SK-N-SH (cell line): ENCODE measurements at regions not wholly inside any gene's neighbourhood (a gene's known extent, or its start where the extent isn't known, plus 50 kb on each side); places are given as distances from the start of the nearest gene placed in this dataset.

Experiments used
- CTCF ChIA-PET: fragments of 300-600, 350-600 bp; formaldehyde crosslinking; extraction: SDS; loops from one replicate; lab custom pipeline; 2021; lab: Yijun Ruan, JAX
- POLR2A ChIA-PET: fragments of 350-600 bp; sonication (Branson Sonifier 250); formaldehyde crosslinking; extraction: SDS; loops from one replicate; lab custom pipeline; 2020; ENCODE audit warnings: antibody characterized with exemption, inconsistent platforms; lab: Yijun Ruan, JAX
- DNase-seq: peaks from one replicate; pipeline ENCODE4 v3.0.0; 2012
- H2AFZ ChIP-seq: fragments of 200-600 bp; sonication (generic); 2 replicates; pipeline ENCODE4 v1.8.1; 2016; ENCODE audit warnings: antibody characterized with exemption, mild to moderate bottlenecking, low read depth
- H3F3A ChIP-seq: fragments of 200-600 bp; sonication (generic); replicated peaks from 2 replicates; pipeline ENCODE3; 2016; ENCODE audit warnings: antibody characterized with exemption, mild to moderate bottlenecking; ENCODE audit not compliant: insufficient read depth
- H3K27ac ChIP-seq, 2 experiments: fragments of 200-500 bp in 1 of 2; fragments of 200-600 bp in 1 of 2; sonication (Bioruptor generic) in 1 of 2; sonication (generic), shearing (Covaris generic) in 1 of 2; 2 replicates each; pipeline versions ENCODE4 v1.5.1 to v1.6.1; 2014 to 2016; ENCODE audit warnings: low read depth in 2 of 2, inconsistent platforms in 1 of 2, low read length in 1 of 2, mild to moderate bottlenecking in 1 of 2, mixed read lengths in 1 of 2
- H3K27me3 ChIP-seq: fragments of 200-600 bp; sonication (generic), shearing (Covaris generic); 2 replicates; pipeline ENCODE4 v1.6.1; 2016; ENCODE audit warnings: mixed run types; ENCODE audit not compliant: insufficient read depth
- H3K36me3 ChIP-seq, 2 experiments: fragments of 200-500 bp in 1 of 2; fragments of 200-600 bp in 1 of 2; sonication (Bioruptor generic) in 1 of 2; sonication (generic) in 1 of 2; replicated peaks in 1 of 2; 2 replicates each; pipeline versions ENCODE3 to v1.5.1; 2014 to 2016; ENCODE audit warnings: low read length in 1 of 2, mild to moderate bottlenecking in 1 of 2; ENCODE audit not compliant: insufficient read depth in 2 of 2, control insufficient read depth in 1 of 2
- H3K4me1 ChIP-seq, 2 experiments: fragments of 200-500 bp in 1 of 2; fragments of 200-600 bp in 1 of 2; sonication (Bioruptor generic) in 1 of 2; sonication (generic), shearing (Covaris generic) in 1 of 2; 2 replicates each; pipeline versions ENCODE4 v1.5.1 to v1.6.1; 2014 to 2016; ENCODE audit warnings: low read depth in 1 of 2, low read length in 1 of 2, mixed run types in 1 of 2; ENCODE audit not compliant: insufficient read depth in 2 of 2, control insufficient read depth in 1 of 2
- H3K4me2 ChIP-seq: fragments of 200-600 bp; sonication (generic), shearing (Covaris generic); 2 replicates; pipeline ENCODE4 v1.6.1; 2017; ENCODE audit warnings: mixed run types
- H3K4me3 ChIP-seq, 2 experiments: fragments of 200-500 bp in 1 of 2; fragments of 200-600 bp in 1 of 2; sonication (Bioruptor generic) in 1 of 2; sonication (generic), shearing (Covaris generic) in 1 of 2; 2 replicates each; pipeline versions ENCODE4 v1.5.1 to v1.8.1; 2014 to 2016; ENCODE audit warnings: low read depth in 2 of 2, inconsistent platforms in 1 of 2, low read length in 1 of 2, mild to moderate bottlenecking in 1 of 2, mixed read lengths in 1 of 2, moderate library complexity in 1 of 2
- H3K79me2 ChIP-seq: fragments of 200-600 bp; sonication (generic); 2 replicates; pipeline ENCODE4 v1.8.1; 2017; ENCODE audit warnings: mild to moderate bottlenecking; ENCODE audit not compliant: insufficient read depth
- H3K9ac ChIP-seq: fragments of 200-600 bp; sonication (generic); 2 replicates; pipeline ENCODE4 v1.6.1; 2017; ENCODE audit warnings: mixed run types
- H3K9me2 ChIP-seq: fragments of 200-600 bp; sonication (generic); 2 replicates; pipeline ENCODE4 v1.6.1; 2017; ENCODE audit warnings: mixed run types
- H3K9me3 ChIP-seq: fragments of 200-600 bp; sonication (generic); 2 replicates; pipeline ENCODE4 v1.6.1; 2017; ENCODE audit warnings: mixed run types, mild to moderate bottlenecking, moderate library complexity
- H4K20me1 ChIP-seq: fragments of 200-600 bp; sonication (generic); 2 replicates; pipeline ENCODE4 v1.6.1; 2017; ENCODE audit warnings: mild to moderate bottlenecking, mixed run types; ENCODE audit not compliant: insufficient read depth
- CHD2 ChIP-seq: fragments of 150-350 bp; IDR thresholded peaks from 2 replicates; pipeline ENCODE4 v1.6.1; 2018; ENCODE audit warnings: low read length; ENCODE audit not compliant: partially characterized antibody
- ELF1 ChIP-seq: IDR thresholded peaks from 2 replicates; pipeline ENCODE4 v1.4.0; 2012
- EP300 ChIP-seq, 2 experiments: IDR thresholded peaks; 2 replicates each; pipeline versions ENCODE4 v1.4.0 to v1.6.1; 2012; ENCODE audit warnings: borderline replicate concordance in 1 of 2, low read depth in 1 of 2, low read length in 1 of 2
- FOXJ3 ChIP-seq: sonication (generic); formaldehyde crosslinking; IDR thresholded peaks from 2 replicates; pipeline ENCODE4 v1.5.1; 2020; ENCODE audit warnings: mild to moderate bottlenecking, missing genetic modification reagents
- FOXM1 ChIP-seq: IDR thresholded peaks from 2 replicates; pipeline ENCODE4 v1.4.0; 2012; ENCODE audit warnings: low read depth, mild to moderate bottlenecking
- GABPA ChIP-seq: IDR thresholded peaks from 2 replicates; pipeline ENCODE4 v1.4.0; 2012; ENCODE audit warnings: low read depth, mild to moderate bottlenecking
- GATA2 ChIP-seq: sonication (generic); formaldehyde crosslinking; IDR thresholded peaks from 2 replicates; pipeline ENCODE4 v1.5.0; 2020; ENCODE audit warnings: mild to moderate bottlenecking, missing genetic modification reagents
- IRF3 ChIP-seq: fragments of 150-350 bp; IDR thresholded peaks from 2 replicates; pipeline ENCODE4 v1.6.1; 2016; ENCODE audit warnings: mild to moderate bottlenecking, low read depth, low read length
- JUND ChIP-seq: IDR thresholded peaks from 2 replicates; pipeline ENCODE4 v1.4.0; 2012
- MAX ChIP-seq: IDR thresholded peaks from 2 replicates; pipeline ENCODE4 v1.4.0; 2012; ENCODE audit warnings: low read depth
- MEF2A ChIP-seq: IDR thresholded peaks from 2 replicates; pipeline ENCODE4 v1.4.0; 2012; ENCODE audit warnings: low read depth, borderline replicate concordance
- MXI1 ChIP-seq: IDR thresholded peaks from 2 replicates; pipeline ENCODE4 v1.6.1; 2012; ENCODE audit warnings: mild to moderate bottlenecking, low read depth, low read length, improper control_type of control experiment
- NFIC ChIP-seq: IDR thresholded peaks from 2 replicates; pipeline ENCODE4 v1.4.0; 2012; ENCODE audit warnings: borderline replicate concordance
- NRF1 ChIP-seq: IDR thresholded peaks from 2 replicates; pipeline ENCODE4 v1.6.1; 2012; ENCODE audit warnings: low read depth, mild to moderate bottlenecking, low read length
- REST ChIP-seq: IDR thresholded peaks from 2 replicates; pipeline ENCODE4 v1.6.1; 2012; ENCODE audit warnings: mild to moderate bottlenecking, low read depth, low read length, moderate library complexity
- RXRA ChIP-seq: IDR thresholded peaks from 2 replicates; pipeline ENCODE4 v1.4.0; 2012; ENCODE audit warnings: low read depth, mild to moderate bottlenecking, borderline replicate concordance
- SIN3A ChIP-seq: IDR thresholded peaks from 2 replicates; pipeline ENCODE4 v1.6.1; 2012; ENCODE audit warnings: low read depth, mild to moderate bottlenecking, low read length, moderate library complexity, borderline replicate concordance
- SMC3 ChIP-seq: IDR thresholded peaks from 2 replicates; pipeline ENCODE4 v1.6.1; 2012; ENCODE audit warnings: low read depth, low read length, improper control_type of control experiment
- TCF12 ChIP-seq: IDR thresholded peaks from 2 replicates; pipeline ENCODE4 v1.4.0; 2012
- USF1 ChIP-seq: IDR thresholded peaks from 2 replicates; pipeline ENCODE4 v1.4.0; 2012; ENCODE audit warnings: low read depth, borderline replicate concordance
- YY1 ChIP-seq: IDR thresholded peaks from 2 replicates; pipeline ENCODE4 v1.4.0; 2012; ENCODE audit warnings: low read depth, mild to moderate bottlenecking
- WGBS: methylation state at CpG from one replicate; pipeline ENCODE4 v1.1.6; 2017; ENCODE audit warnings: low lambda C conversion rate; 5-methylcytosine and 5-hydroxymethylcytosine counted together

GRCh38 chr4:105067431-105067830 is 79.2 kb upstream of the TET2 start:
- H3K4me3 ChIP-seq: no peak overlapping the region
- TF ChIP-seq TCF12: peak; percentile 21; the same call in 1 of the 2 replicates
- TF ChIP-seq REST: no peak
- H3K27me3 ChIP-seq: no peaks in the 10 kb centered on the region
- 61% methylated on average over 2 of the region's 2 CpGs for WGBS
- H2AFZ ChIP-seq: no peak overlapping the region
- H3K79me2 ChIP-seq: no peaks in the 10 kb centered on the region
- no peak overlapping the region for H3K9ac ChIP-seq
- H3K4me2 ChIP-seq: no peak overlapping the region
- ChIA-PET POLR2A (no interaction called here), CTCF (no interaction called here)
- no peaks in the 10 kb centered on the region for H3K9me2 ChIP-seq
- no peak overlapping the region for H3K27ac ChIP-seq
- no peaks in the 10 kb centered on the region for H3K9me3 ChIP-seq
- DNase-seq: no peak
- no peaks in the 10 kb centered on the region for H4K20me1 ChIP-seq
- no peaks in the 10 kb centered on the region for H3K4me1 ChIP-seq
- no peaks in the 10 kb centered on the region for H3F3A ChIP-seq
- no peaks in the 10 kb centered on the region for H3K36me3 ChIP-seq

- WGBS: 88% methylated on average over 4 of the region's 4 CpGs
- ChIA-PET POLR2A (no interaction called here), CTCF (no interaction called here)
- H3K9ac ChIP-seq: no peak overlapping the region
- no peaks in the 10 kb centered on the region for H3K9me2 ChIP-seq
- no peaks in the 10 kb centered on the region for H3K36me3 ChIP-seq
- TF ChIP-seq CHD2 (no peak), YY1 (no peak), SMC3 (no peak), EP300 (IDR thresholded peaks at IDR 0.05; ENCODE audit: borderline replicate concordance in 1 of 2, low read depth in 1 of 2, low read length in 1 of 2) (no peak), REST (no peak), NFIC (no peak), SIN3A (no peak), RXRA (no peak), ELF1 (no peak), GATA2 (no peak), IRF3 (no peak), FOXJ3 (CRISPR knock-in tag) (no peak), FOXM1 (no peak), NRF1 (no peak), MAX (no peak), MEF2A (no peak), USF1 (no peak), MXI1 (no peak), GABPA (no peak), JUND (no peak)
- H3F3A ChIP-seq: no peaks in the 10 kb centered on the region
- DNase-seq: no peak
- no peak overlapping the region for H3K4me3 ChIP-seq
- H2AFZ ChIP-seq: no peak overlapping the region
- no peaks in the 10 kb centered on the region for H4K20me1 ChIP-seq
- H3K4me2 ChIP-seq: no peak overlapping the region
- no peaks in the 10 kb centered on the region for H3K27me3 ChIP-seq
- no peak overlapping the region for H3K27ac ChIP-seq
- no peaks in the 10 kb centered on the region for H3K79me2 ChIP-seq
- H3K9me3 ChIP-seq: no peaks in the 10 kb centered on the region
- H3K4me1 ChIP-seq: no peaks in the 10 kb centered on the region
Observed at GRCh38 chr4:105067946-105068345, 78.7 kb upstream of the TET2 start.
